GM13976 (cell line): ENCODE measurements at regions not wholly inside any gene's neighbourhood (a gene's known extent, or its start where the extent isn't known, plus 50 kb on each side); places are given as distances from the start of the nearest gene placed in this dataset.

Experiments
- DNase-seq: peaks from one replicate; pipeline ENCODE4 v3.0.0; 2012; ENCODE audit warnings: low spot score
- in situ Hi-C: fragments of 300-500 bp; cut with MboI; formaldehyde crosslinking; loops from one replicate; pipeline ENCODE4 v1.12.0; 2022; ENCODE audit warnings: low sequenced_read_pairs, mixed read lengths, inconsistent platforms; ENCODE audit not compliant: unreplicated experiment
- TF ChIP-seq, protein P1 (sequence below): IDR thresholded peaks from 2 replicates; pipeline ENCODE4 v1.5.1; 2012; ENCODE audit warnings: borderline replicate concordance, mild to moderate bottlenecking; ENCODE audit not compliant: insufficient read depth; ENCODE audit errors: extremely low read depth, missing control alignments, control extremely low read depth

- no peak for DNase-seq
- in situ Hi-C loops: no loop called here
- TF ChIP-seq, protein P1, sequence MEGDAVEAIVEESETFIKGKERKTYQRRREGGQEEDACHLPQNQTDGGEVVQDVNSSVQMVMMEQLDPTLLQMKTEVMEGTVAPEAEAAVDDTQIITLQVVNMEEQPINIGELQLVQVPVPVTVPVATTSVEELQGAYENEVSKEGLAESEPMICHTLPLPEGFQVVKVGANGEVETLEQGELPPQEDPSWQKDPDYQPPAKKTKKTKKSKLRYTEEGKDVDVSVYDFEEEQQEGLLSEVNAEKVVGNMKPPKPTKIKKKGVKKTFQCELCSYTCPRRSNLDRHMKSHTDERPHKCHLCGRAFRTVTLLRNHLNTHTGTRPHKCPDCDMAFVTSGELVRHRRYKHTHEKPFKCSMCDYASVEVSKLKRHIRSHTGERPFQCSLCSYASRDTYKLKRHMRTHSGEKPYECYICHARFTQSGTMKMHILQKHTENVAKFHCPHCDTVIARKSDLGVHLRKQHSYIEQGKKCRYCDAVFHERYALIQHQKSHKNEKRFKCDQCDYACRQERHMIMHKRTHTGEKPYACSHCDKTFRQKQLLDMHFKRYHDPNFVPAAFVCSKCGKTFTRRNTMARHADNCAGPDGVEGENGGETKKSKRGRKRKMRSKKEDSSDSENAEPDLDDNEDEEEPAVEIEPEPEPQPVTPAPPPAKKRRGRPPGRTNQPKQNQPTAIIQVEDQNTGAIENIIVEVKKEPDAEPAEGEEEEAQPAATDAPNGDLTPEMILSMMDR: no peak
Measured at GRCh38 chr18:78766651-78767533, 212.7 kb upstream of the SALL3 start.

DNA sequence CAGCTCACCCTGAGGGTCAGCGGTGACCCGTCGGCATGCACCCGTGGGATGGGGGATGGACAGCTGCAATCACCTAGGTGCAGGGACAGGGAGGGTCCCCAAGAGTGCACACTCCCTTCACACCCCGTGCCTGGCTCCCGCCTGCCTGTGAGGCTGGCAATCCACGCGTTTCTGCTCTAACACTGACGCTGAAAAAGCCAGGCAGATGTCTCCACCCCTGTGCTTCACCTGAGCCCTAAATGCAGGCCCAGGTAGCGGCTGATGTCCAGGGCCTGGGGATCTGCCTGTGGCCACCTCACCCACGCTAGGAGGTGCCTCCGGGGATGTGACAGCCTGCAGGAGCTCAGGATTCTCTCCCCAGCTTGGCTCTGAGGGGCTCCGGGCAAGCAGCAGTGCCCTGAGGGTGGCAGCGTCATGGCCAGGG is 212.0 kb upstream of the SALL3 start:
- DNase-seq: no peak
- TF ChIP-seq, protein P1: no peak
- in situ Hi-C loops: no loop called here

DNA sequence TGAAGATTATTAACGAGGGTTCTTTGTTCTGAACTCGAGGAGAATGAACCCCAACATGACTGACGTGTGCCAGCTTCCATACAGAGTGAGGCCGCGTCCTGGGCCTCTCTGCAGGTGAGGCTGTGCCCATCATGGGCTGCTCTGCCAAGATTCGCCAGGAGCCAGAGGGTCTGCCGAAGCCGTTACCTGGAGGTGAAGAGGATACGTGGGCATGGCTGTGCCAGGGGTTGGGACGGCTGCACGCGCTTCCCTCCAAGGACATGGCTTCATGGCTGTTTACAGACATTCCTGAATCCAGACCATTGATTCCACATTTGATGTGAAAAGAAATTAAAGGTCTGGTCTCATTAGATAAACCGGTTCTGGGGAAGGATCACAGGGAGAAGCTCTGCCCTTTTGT is 211.4 kb upstream of the SALL3 start:
- in situ Hi-C loops: no loop called here
- DNase-seq: no peak
- TF ChIP-seq, protein P1: no peak

DNA sequence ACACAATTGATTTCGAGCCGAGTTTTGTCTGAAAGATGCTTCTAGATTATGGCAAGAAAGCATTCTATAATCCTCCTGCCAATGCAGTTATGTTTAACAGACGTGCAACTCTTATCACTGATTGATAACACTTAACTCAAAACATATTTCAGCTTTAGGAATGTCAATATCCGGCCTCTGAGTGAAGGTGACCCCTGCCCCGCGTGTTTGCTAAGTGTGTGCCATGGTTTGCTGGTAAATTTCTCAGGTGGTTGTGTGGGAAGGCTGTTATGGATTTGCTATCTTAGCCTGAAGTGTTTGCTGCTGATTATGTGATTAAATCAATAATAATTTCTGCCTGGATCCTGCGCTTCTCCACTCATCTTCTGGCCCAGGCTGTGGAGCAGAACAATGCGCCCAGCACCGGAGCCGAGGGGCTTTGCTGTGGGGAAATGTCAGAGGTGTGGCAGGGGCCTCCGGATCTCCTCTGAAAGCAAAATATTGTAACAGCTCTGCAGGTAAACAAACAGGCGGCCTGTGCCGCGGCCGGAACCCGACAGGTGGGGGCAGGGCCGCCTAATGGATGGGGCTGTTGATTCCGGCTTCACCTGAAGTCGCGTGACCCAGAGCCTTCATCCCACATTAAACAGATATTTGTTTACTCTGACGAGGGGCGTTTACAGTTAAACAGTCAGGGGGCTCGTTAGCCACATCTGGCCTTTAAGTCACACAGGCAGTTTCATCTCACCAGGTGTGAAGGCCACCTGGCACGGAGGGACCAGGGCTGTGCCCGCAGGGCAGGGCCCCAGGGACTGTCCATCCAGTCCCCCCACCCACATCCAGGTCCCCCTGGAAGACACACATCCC is 210.7 kb upstream of the SALL3 start:
- DNase-seq: no peak
- in situ Hi-C loops: no loop called here
- TF ChIP-seq, protein P1: no peak

- in situ Hi-C loops: no loop called here
- DNase-seq: no peak
- TF ChIP-seq, protein P1: no peak
Measured at GRCh38 chr18:78769502-78770105, 210.0 kb upstream of the SALL3 start.

- DNase-seq: no peak
- in situ Hi-C loops: no loop called here
- TF ChIP-seq, protein P1: no peak
Measured at GRCh38 chr18:78770139-78770822, 209.3 kb upstream of the SALL3 start.
